T-helper 1 cell treated with Interleukin-12 subunit alpha and Interleukin-12 subunit beta and Interleukin-4 antibody, amounts not matched to agents 30 μg/mL and 1 μg/mL, for 36 hours (primary cell): ENCODE measurements at regions not wholly inside any gene's neighbourhood (a gene's known extent, or its start where the extent isn't known, plus 50 kb on each side); places are given as distances from the start of the nearest gene placed in this dataset.
"Not testable (repeated sequence)": the region's sequence is repeated elsewhere in the genome, so short reads cannot be mapped to it uniquely, and the experiment has no call there.

Source experiments
- H3K27ac Mint-ChIP-seq: one replicate; pipeline ENCODE4 v1.8.0; 2021; ENCODE audit warnings: mild to moderate bottlenecking, mixed read lengths
- H3K27me3 Mint-ChIP-seq: one replicate; pipeline ENCODE4 v1.8.0; 2021; ENCODE audit warnings: low read depth, mixed read lengths
- H3K36me3 Mint-ChIP-seq: one replicate; pipeline ENCODE4 v1.8.0; 2021; ENCODE audit warnings: low read depth, mixed read lengths
- H3K4me1 Mint-ChIP-seq: one replicate; pipeline ENCODE4 v1.8.0; 2021; ENCODE audit warnings: low read depth, mixed read lengths
- H3K4me3 Mint-ChIP-seq: one replicate; pipeline ENCODE4 v1.8.0; 2021; ENCODE audit warnings: mild to moderate bottlenecking, moderate library complexity, mixed read lengths
- H3K9me3 Mint-ChIP-seq: one replicate; pipeline ENCODE4 v1.8.0; 2021; ENCODE audit warnings: mixed read lengths

DNA sequence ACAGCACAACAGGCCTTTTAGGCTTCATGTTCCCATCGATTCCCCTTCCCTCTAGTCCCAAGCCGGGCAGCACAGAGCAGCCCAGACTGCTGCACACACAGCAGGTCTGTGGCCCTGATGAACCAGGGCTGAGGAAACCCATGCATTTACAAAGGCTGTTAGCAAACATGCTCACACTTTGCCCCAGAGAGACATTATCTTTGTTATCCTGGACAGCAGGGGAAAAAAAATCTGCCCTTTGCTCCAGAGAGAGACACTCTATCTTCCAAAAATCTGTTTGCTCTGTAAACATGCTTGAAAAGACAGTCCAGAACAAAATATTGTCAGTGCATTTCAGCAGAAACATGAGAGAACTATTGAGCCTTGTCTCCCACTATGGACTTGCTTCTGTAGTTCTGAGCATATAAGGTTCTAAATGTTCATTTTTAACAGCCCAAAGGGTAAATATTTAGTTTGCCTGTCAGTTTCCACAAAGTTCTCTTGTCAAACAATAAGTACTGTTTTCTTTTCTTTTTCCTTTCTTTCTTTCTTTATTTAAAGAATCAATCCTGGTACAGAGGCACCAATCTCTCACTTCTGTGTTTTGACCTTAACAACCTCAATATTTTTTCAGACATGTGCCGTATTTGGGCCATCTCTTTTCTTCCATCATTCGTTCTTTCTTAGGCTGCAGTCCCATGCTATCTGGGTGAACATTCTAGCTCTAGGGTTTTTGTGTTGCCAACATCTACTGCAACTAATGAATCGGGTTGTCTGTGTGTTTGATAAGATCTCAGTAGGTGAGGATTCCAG, 468.0 kb downstream of the EPM2A start:
- H3K9me3 Mint-ChIP-seq, result no peaks in the 10 kb centered on the region
- H3K4me1 Mint-ChIP-seq, result no peaks in the 10 kb centered on the region
- no peaks in the 10 kb centered on the region for H3K27me3 Mint-ChIP-seq
- no peaks in the 10 kb centered on the region for H3K36me3 Mint-ChIP-seq
- no peak overlapping the region for H3K27ac Mint-ChIP-seq
- no peak overlapping the region for H3K4me3 Mint-ChIP-seq

GRCh38 chr6:145270464-145270863, 464.9 kb downstream of the EPM2A start:
- no peak overlapping the region for H3K27ac Mint-ChIP-seq
- H3K36me3 Mint-ChIP-seq, result no peaks in the 10 kb centered on the region
- H3K4me1 Mint-ChIP-seq, result no peaks in the 10 kb centered on the region
- H3K27me3 Mint-ChIP-seq, result no peaks in the 10 kb centered on the region
- no peaks in the 10 kb centered on the region for H3K9me3 Mint-ChIP-seq
- H3K4me3 Mint-ChIP-seq, result no peak overlapping the region

DNA sequence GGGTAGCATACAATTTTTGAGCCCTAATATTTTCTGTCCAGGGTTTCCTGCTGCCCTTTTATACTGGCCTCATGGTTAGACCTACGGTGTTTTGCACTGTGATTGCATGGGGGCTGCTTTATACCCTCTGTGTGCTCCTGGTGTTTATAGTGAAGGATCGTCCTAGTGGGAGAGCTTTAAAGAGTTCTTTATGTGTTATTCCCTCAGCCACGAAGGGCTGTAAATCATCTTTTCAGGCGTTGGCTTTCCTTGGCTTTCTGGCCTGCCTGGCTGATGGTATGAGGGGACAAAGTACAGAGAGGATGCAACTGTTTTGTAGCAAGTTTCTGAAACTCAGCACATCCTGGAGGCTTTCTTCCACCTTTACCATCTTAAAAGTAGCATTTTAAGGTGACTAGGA, 464.3 kb downstream of the EPM2A start:
- no peaks in the 10 kb centered on the region for H3K9me3 Mint-ChIP-seq

DNA sequence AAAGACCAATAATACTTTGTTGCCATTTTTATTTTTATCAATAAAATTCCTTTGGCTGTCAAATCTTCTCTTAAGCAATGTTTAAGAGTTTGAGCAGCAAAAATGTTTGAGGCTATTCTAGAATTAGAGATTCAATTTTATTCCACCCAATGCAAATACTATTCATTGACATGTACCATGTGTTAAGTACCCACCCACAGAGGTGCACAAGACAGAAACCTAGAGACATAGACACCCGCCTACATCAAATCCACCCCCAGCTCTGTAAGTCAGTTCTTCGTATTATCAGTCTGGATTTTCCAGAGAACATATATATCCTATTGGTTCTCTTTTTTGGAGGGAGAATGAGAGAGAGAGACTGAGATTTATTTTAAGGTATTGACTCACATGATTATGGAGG, 463.7 kb downstream of the EPM2A start:
- Mint-ChIP-seq H3K27ac (no peak overlapping the region), H3K4me1 (no peaks in the 10 kb centered on the region), H3K9me3 (no peaks in the 10 kb centered on the region), H3K4me3 (no peak overlapping the region), H3K27me3 (no peaks in the 10 kb centered on the region), H3K36me3 (no peaks in the 10 kb centered on the region)

More for the DNA sequence above, 464.3 kb downstream of the EPM2A start:
- no peaks in the 10 kb centered on the region for H3K36me3 Mint-ChIP-seq
- no peak overlapping the region for H3K4me3 Mint-ChIP-seq
- H3K27me3 Mint-ChIP-seq, result no peaks in the 10 kb centered on the region
- H3K27ac Mint-ChIP-seq, result no peak overlapping the region
- H3K4me1 Mint-ChIP-seq, result no peaks in the 10 kb centered on the region

- Mint-ChIP-seq H3K27me3 (no peaks in the 10 kb centered on the region), H3K9me3 (no peaks in the 10 kb centered on the region), H3K36me3 (no peaks in the 10 kb centered on the region), H3K4me1 (no peaks in the 10 kb centered on the region), H3K27ac (no peak overlapping the region), H3K4me3 (no peak overlapping the region)
Measured at GRCh38 chr6:145272246-145272645, 463.1 kb downstream of the EPM2A start.

- no peak overlapping the region for H3K4me3 Mint-ChIP-seq
- H3K4me1 Mint-ChIP-seq, result no peaks in the 10 kb centered on the region
- no peaks in the 10 kb centered on the region for H3K27me3 Mint-ChIP-seq
- no peak overlapping the region for H3K27ac Mint-ChIP-seq
- H3K9me3 Mint-ChIP-seq, result no peaks in the 10 kb centered on the region
- no peaks in the 10 kb centered on the region for H3K36me3 Mint-ChIP-seq
Measured at GRCh38 chr6:145273136-145273535, 462.2 kb downstream of the EPM2A start.

DNA sequence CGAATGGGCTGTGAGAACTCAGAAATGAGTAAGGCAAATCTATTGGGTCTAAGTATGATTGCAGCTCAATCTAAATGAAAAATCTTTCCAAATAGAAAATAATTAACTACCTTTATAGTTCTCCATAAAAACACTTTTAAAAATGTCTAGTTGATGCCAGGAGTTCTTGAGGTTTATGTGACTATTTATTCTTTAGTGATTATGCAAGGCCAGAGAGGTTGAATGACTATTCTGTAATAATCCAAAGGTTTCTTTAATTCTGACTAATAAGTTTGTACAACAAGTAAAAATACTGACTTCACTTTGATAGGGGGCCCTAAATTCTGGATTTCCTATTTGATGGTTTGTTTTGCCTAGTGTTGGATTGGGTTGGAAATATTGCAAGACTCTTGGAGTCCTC, 461.2 kb downstream of the EPM2A start:
- Mint-ChIP-seq H3K27me3 (no peaks in the 10 kb centered on the region), H3K4me1 (no peaks in the 10 kb centered on the region), H3K27ac (no peak overlapping the region), H3K36me3 (no peaks in the 10 kb centered on the region), H3K9me3 (no peaks in the 10 kb centered on the region), H3K4me3 (no peak overlapping the region)

GRCh38 chr6:145275019-145275418, 460.3 kb downstream of the EPM2A start:
- Mint-ChIP-seq H3K36me3 (no peaks in the 10 kb centered on the region), H3K27me3 (no peaks in the 10 kb centered on the region), H3K9me3 (no peaks in the 10 kb centered on the region), H3K4me3 (no peak overlapping the region), H3K4me1 (no peaks in the 10 kb centered on the region), H3K27ac (no peak overlapping the region)

- H3K27me3 Mint-ChIP-seq, result no peaks in the 10 kb centered on the region
- no peaks in the 10 kb centered on the region for H3K4me1 Mint-ChIP-seq
- no peaks in the 10 kb centered on the region for H3K9me3 Mint-ChIP-seq
- no peak overlapping the region for H3K27ac Mint-ChIP-seq
- no peaks in the 10 kb centered on the region for H3K36me3 Mint-ChIP-seq
- no peak overlapping the region for H3K4me3 Mint-ChIP-seq
Measured at GRCh38 chr6:145275787-145276186, 459.5 kb downstream of the EPM2A start.

DNA sequence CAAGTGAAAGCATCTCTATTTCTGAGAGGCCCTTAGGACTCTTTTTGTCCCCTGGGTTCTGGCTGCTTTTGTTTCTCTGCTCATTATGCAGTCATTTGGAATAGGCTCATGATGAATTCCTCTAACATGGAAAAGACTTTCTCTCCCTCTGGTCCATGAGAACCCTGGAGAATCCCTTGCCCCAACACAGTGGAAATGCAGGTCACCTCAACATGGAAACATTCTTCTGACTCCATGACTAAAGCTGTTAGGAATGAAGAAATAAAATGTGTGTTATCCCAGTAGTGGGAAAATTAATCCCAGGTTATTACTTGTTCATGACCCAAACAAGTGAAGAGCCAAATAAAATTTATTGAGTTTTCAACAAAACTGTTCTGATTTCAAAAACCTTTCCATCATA, 458.6 kb downstream of the EPM2A start:
- Mint-ChIP-seq H3K36me3 (no peaks in the 10 kb centered on the region), H3K4me1 (no peaks in the 10 kb centered on the region), H3K27me3 (no peaks in the 10 kb centered on the region), H3K9me3 (no peaks in the 10 kb centered on the region), H3K4me3 (no peak overlapping the region), H3K27ac (no peak overlapping the region)

DNA sequence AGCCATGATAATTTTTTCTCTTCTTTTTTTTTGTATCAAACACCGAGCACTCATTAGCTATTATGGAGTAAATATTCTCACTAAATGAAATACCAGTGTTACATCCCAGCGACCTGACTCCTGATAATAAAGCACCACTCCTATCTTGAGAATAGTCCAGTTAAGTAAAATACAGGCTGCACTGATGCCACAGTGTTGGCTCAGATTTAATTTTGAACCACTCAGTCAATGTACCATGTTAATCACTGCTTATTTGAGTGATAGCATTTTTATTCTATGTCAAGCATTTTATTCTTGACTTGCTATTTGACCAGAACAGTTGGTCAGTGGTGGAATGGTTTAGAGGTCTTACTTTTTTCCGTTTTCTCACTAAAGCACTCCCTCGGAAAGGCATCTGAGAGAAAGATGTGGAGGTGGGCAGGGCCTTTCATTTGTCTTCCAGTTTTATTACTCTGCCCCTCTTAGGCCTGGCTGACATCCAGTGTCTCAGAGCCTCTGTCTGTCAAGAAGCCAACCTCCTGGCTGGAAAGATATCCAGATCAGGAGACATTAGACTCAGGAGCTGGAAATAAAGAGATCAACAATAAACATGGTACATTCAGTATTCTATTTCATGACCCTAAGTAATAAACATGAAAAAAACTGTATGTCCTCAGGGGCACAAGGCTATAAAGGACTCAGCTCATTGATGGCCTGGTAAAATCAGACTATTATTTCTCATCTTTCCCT, 457.8 kb downstream of the EPM2A start:
- Mint-ChIP-seq H3K4me1 (no peaks in the 10 kb centered on the region), H3K27ac (no peak overlapping the region), H3K4me3 (no peak overlapping the region), H3K36me3 (no peaks in the 10 kb centered on the region), H3K9me3 (no peaks in the 10 kb centered on the region), H3K27me3 (no peaks in the 10 kb centered on the region)

- Mint-ChIP-seq H3K4me1 (no peaks in the 10 kb centered on the region), H3K27ac (no peak overlapping the region), H3K27me3 (no peaks in the 10 kb centered on the region), H3K4me3 (no peak overlapping the region), H3K9me3 (no peaks in the 10 kb centered on the region), H3K36me3 (no peaks in the 10 kb centered on the region)
Measured at GRCh38 chr6:145278163-145278807, 457.0 kb downstream of the EPM2A start.

DNA sequence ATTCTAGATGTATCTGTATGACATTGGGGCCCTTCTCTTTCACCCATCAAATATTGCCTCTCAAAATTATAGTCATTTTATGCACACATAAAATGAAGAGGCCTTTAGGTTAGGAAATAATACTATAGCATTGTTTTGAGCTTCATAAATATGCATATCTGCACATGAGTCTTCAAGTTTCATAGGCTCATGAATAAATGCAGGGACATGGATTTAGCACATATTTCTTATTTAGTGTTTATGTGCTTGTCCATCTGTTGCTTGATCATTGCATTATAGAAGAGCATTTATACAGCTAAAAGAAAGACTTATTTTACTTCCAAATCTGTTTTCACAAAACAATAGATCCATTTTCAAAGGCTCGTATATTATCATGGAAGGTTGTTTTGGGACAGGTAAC, 455.8 kb downstream of the EPM2A start:
- no peaks in the 10 kb centered on the region for H3K27me3 Mint-ChIP-seq
- no peaks in the 10 kb centered on the region for H3K9me3 Mint-ChIP-seq
- H3K4me3 Mint-ChIP-seq, result no peak overlapping the region
- H3K27ac Mint-ChIP-seq, result no peak overlapping the region
- H3K4me1 Mint-ChIP-seq, result no peaks in the 10 kb centered on the region
- H3K36me3 Mint-ChIP-seq, result no peaks in the 10 kb centered on the region

GRCh38 chr6:145279993-145280392, 455.3 kb downstream of the EPM2A start:
- Mint-ChIP-seq H3K4me1 (no peaks in the 10 kb centered on the region), H3K9me3 (no peaks in the 10 kb centered on the region), H3K27ac (no peak overlapping the region), H3K4me3 (no peak overlapping the region), H3K36me3 (no peaks in the 10 kb centered on the region), H3K27me3 (no peaks in the 10 kb centered on the region)

DNA sequence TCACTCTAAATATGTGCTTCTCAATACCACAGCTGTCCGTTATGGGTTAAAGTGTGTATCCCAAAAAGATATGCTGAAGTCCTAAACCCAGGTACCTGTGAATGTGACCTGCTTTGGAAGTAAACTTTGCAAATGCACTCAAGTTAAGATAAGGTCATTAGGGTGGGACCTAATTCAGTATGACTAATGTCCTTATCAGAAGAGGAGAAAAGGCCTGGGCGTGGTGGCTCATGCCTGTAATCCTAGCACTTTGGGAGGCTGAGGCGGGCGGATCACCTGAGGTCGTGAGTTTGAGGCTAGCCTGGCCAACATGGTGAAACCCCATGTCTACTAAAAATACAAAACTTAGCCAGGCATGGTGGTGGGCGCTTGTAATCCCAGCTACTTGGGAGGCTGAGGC, 452.1 kb downstream of the EPM2A start:
- not testable (repeated sequence) for H3K4me3 Mint-ChIP-seq, H3K27me3 Mint-ChIP-seq, H3K36me3 Mint-ChIP-seq, H3K9me3 Mint-ChIP-seq, H3K4me1 Mint-ChIP-seq, H3K27ac Mint-ChIP-seq
